Keratinocyte (primary cell): ENCODE measurements at regions not wholly inside any gene's neighbourhood (a gene's known extent, or its start where the extent isn't known, plus 50 kb on each side); places are given as distances from the start of the nearest gene placed in this dataset.

ENCODE experiments used
- DNase-seq: peaks from one replicate; pipeline ENCODE4 v3.0.0-alpha.2; 2011; ENCODE audit warnings: low read depth, missing footprints, low spot score
- FAIRE-seq: peaks from 2 replicates; lab custom pipeline; 2011; peaks lifted over from hg19 to GRCh38; lab: Jason Lieb, UNC
- H2AFZ ChIP-seq: 2 replicates; pipeline ENCODE4 v1.6.0; 2012; ENCODE audit warnings: low read length, control low read depth, inconsistent platforms; ENCODE audit not compliant: control insufficient read depth
- H3K27ac ChIP-seq: 2 replicates; pipeline ENCODE4 v1.5.1; 2011; ENCODE audit warnings: low read length; ENCODE audit not compliant: control insufficient read depth, insufficient read depth
- H3K27me3 ChIP-seq: 3 replicates; pipeline ENCODE4 v1.6.0; 2011; ENCODE audit warnings: low read length; ENCODE audit not compliant: control insufficient read depth, insufficient read depth; ENCODE audit errors: extremely low read depth
- H3K36me3 ChIP-seq, 2 experiments: 2 replicates in 1 of 2; 3 replicates in 1 of 2; pipeline ENCODE4 v1.5.1; 2011; ENCODE audit warnings: low read length in 2 of 2, mild to moderate bottlenecking in 1 of 2; ENCODE audit not compliant: control insufficient read depth in 2 of 2, insufficient read depth in 2 of 2; ENCODE audit errors: extremely low read depth in 1 of 2
- H3K4me1 ChIP-seq: 3 replicates; pipeline ENCODE4 v1.5.1; 2011; ENCODE audit warnings: low read length; ENCODE audit not compliant: control insufficient read depth, insufficient read depth; ENCODE audit errors: extremely low read depth
- H3K4me2 ChIP-seq: 3 replicates; pipeline ENCODE4 v1.6.0; 2011; ENCODE audit warnings: low read depth, low read length; ENCODE audit not compliant: control insufficient read depth, insufficient read depth; ENCODE audit errors: extremely low read depth
- H3K4me3 ChIP-seq, 3 experiments: fragments of 200-600 bp in 1 of 3; sonication (generic) in 1 of 3; 2 replicates in 2 of 3; 3 replicates in 1 of 3; pipeline ENCODE4 v1.5.1; 2011 to 2016; ENCODE audit warnings: low read length in 3 of 3, mild to moderate bottlenecking in 3 of 3, control low read depth in 2 of 3, inconsistent platforms in 1 of 3, low read depth in 1 of 3, mixed read lengths in 1 of 3, mixed run types in 1 of 3, moderate library complexity in 1 of 3; ENCODE audit not compliant: control insufficient read depth in 2 of 3, insufficient read depth in 2 of 3; ENCODE audit errors: extremely low read depth in 1 of 3
- H3K79me2 ChIP-seq: 2 replicates; pipeline ENCODE4 v1.6.0; 2012; ENCODE audit warnings: low read length; ENCODE audit not compliant: control insufficient read depth, insufficient read depth
- H3K9ac ChIP-seq: 3 replicates; pipeline ENCODE4 v1.6.0; 2011; ENCODE audit warnings: low read length; ENCODE audit not compliant: control insufficient read depth, insufficient read depth; ENCODE audit errors: extremely low read depth
- H3K9me1 ChIP-seq: 3 replicates; pipeline ENCODE4 v1.6.0; 2011; ENCODE audit warnings: low read length; ENCODE audit not compliant: control insufficient read depth, insufficient read depth; ENCODE audit errors: extremely low read depth
- H3K9me3 ChIP-seq: 2 replicates; pipeline ENCODE4 v1.5.1; 2012; ENCODE audit warnings: low read depth, low read length; ENCODE audit not compliant: control insufficient read depth
- H4K20me1 ChIP-seq: 3 replicates; pipeline ENCODE4 v1.6.0; 2011; ENCODE audit warnings: low read length; ENCODE audit not compliant: control insufficient read depth, insufficient read depth; ENCODE audit errors: extremely low read depth
- CTCF ChIP-seq, 3 experiments: IDR thresholded peaks in 1 of 3; conservative IDR thresholded peaks in 1 of 3; optimal IDR thresholded peaks in 1 of 3; 2 replicates in 2 of 3; 3 replicates in 1 of 3; pipeline versions ENCODE3 to v1.5.1; 2011; ENCODE audit warnings: low read length in 3 of 3, mild to moderate bottlenecking in 3 of 3, moderate library complexity in 2 of 3, control low read depth in 1 of 3, inconsistent platforms in 1 of 3; ENCODE audit not compliant: insufficient read depth in 2 of 3; ENCODE audit errors: extremely low read depth in 1 of 3
- EZH2 ChIP-seq: IDR thresholded peaks from one replicate; pipeline ENCODE4 v1.6.1; 2012; ENCODE audit warnings: inconsistent platforms, mild to moderate bottlenecking, low read length, moderate library complexity
- dilution Hi-C: fragments of 300-500 bp; cut with MboI; formaldehyde crosslinking; loops from one replicate; pipeline ENCODE4 v1.7.0; 2020; ENCODE audit warnings: low sequenced_read_pairs; ENCODE audit not compliant: extremely low pct_ligation_motif_present

DNA sequence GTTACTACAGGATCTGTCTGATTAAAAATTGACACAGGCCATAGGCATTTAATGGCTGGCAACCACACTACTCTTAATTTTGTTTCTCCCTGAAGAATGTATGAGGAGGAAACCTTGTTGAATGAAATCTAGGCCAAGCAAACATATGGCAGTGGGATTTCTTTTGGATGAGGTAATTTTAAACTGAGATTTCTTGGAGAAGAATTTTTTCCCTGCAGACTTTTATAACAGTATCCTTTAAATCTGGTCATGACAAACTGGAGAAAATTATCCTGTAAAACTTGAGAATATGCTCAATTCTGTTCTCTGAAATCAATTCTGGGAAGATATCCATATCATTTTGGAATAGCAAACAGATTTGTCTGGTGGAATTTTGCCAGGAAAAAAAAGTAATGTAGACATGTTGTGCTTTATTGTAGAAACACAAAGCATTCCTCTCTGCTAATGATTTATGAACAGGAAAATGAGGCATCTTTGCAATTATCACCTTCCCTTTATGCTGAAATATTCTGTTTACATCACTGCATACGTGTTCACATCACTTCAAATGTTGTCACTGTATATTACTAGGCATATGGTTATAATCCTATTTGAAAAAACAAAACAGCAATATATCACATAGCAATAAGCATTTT is 108.3 kb upstream of the ARSJ start:
- no peak overlapping the region for H3K27ac ChIP-seq
- dilution Hi-C loops = no loop called here
- FAIRE-seq (peak; percentile 49), DNase-seq (no peak)
- no peaks in the 10 kb centered on the region for H3K4me1 ChIP-seq
- no peaks in the 10 kb centered on the region for H4K20me1 ChIP-seq
- TF ChIP-seq EZH2 (no peak), CTCF (optimal IDR thresholded peaks at IDR 0.05 in 1 of 3, IDR thresholded peaks at IDR 0.05 in 1 of 3, conservative IDR thresholded peaks at IDR 0.05 in 1 of 3; ENCODE audit: extremely low read depth in 1 of 3, insufficient read depth in 2 of 3, low read length in 3 of 3) (no peak)
- no peaks in the 10 kb centered on the region for H3K36me3 ChIP-seq
- H3K79me2 ChIP-seq = no peaks in the 10 kb centered on the region
- no peak overlapping the region for H3K4me2 ChIP-seq
- H3K9me1 ChIP-seq = no peaks in the 10 kb centered on the region
- H2AFZ ChIP-seq = no peak overlapping the region
- H3K4me3 ChIP-seq = no peak overlapping the region
- H3K9me3 ChIP-seq = no peaks in the 10 kb centered on the region
- no peaks in the 10 kb centered on the region for H3K27me3 ChIP-seq
- H3K9ac ChIP-seq = no peak overlapping the region

- Histone ChIP-seq H3K36me3 (no peaks in the 10 kb centered on the region), H3K4me1 (no peaks in the 10 kb centered on the region), H3K4me3 (no peak overlapping the region), H3K9me3 (no peaks in the 10 kb centered on the region), H4K20me1 (no peaks in the 10 kb centered on the region), H3K79me2 (no peaks in the 10 kb centered on the region), H2AFZ (no peak overlapping the region), H3K27me3 (no peaks in the 10 kb centered on the region), H3K4me2 (no peak overlapping the region), H3K9ac (no peak overlapping the region), H3K9me1 (no peaks in the 10 kb centered on the region), H3K27ac (no peak overlapping the region)
- FAIRE-seq (no peak), DNase-seq (no peak)
- dilution Hi-C loops = no loop called here
- TF ChIP-seq EZH2 = no peak
- TF ChIP-seq CTCF (optimal IDR thresholded peaks at IDR 0.05 in 1 of 3, IDR thresholded peaks at IDR 0.05 in 1 of 3, conservative IDR thresholded peaks at IDR 0.05 in 1 of 3; ENCODE audit: extremely low read depth in 1 of 3, insufficient read depth in 2 of 3, low read length in 3 of 3) = no peak
Observed at GRCh38 chr4:114088481-114088880, 109.0 kb upstream of the ARSJ start.
